Peyer's patch (tissue), 4 donors: ENCODE measurements at regions not wholly inside any gene's neighbourhood (a gene's known extent, or its start where the extent isn't known, plus 50 kb on each side); places are given as distances from the start of the nearest gene placed in this dataset.

Source experiments
- POLR2A ChIP-seq, 2 donors: fragments of 450-650 bp; IDR thresholded peaks; one replicate each; pipeline ENCODE4 v1.5.1; 2017; ENCODE audit warnings: antibody characterized with exemption in 2 of 2, mild to moderate bottlenecking in 2 of 2, moderate library complexity in 2 of 2
- TF ChIP-seq, protein P1 (sequence below), 6 experiments: fragments of 450-650 bp in 4 of 6; fragments of 200-600 bp in 2 of 6; sonication (generic) in 1 of 6; IDR thresholded peaks; one replicate each; pipeline ENCODE4 v1.5.1; 2017 to 2019; ENCODE audit warnings: antibody characterized with exemption in 6 of 6, mild to moderate bottlenecking in 3 of 6, moderate library complexity in 1 of 6

DNA sequence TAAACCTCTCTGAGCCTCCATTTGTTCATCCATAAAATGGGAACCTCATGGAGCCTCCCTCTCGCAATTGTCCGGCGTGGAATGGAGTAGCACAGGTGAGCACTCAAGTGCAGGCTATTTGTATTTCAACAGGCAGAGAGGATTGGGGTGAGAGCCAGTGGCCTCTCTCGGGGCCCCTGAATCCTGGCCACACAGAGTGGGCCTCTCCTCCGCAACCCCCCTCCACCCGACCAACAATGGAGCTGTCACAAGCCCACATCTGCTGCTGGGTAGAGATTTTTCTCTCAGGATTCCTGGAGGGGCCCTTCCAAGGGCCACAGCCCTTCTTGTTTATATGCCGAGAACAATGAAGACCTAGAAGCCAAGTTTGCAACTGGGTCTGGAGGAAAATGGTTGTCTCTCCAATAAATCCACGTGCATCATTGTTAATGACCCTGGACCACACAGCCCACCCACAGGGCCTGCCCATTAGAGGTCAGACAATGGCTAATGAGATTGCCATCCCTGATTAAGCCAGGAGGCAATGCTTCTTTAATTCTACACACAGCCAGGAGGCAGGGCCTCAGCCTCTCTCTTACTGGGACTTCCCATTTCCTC, 233.0 kb downstream of the ANKRD60 start:
- no peak for TF ChIP-seq POLR2A (IDR thresholded peaks at IDR 0.05)
- TF ChIP-seq, protein P1, sequence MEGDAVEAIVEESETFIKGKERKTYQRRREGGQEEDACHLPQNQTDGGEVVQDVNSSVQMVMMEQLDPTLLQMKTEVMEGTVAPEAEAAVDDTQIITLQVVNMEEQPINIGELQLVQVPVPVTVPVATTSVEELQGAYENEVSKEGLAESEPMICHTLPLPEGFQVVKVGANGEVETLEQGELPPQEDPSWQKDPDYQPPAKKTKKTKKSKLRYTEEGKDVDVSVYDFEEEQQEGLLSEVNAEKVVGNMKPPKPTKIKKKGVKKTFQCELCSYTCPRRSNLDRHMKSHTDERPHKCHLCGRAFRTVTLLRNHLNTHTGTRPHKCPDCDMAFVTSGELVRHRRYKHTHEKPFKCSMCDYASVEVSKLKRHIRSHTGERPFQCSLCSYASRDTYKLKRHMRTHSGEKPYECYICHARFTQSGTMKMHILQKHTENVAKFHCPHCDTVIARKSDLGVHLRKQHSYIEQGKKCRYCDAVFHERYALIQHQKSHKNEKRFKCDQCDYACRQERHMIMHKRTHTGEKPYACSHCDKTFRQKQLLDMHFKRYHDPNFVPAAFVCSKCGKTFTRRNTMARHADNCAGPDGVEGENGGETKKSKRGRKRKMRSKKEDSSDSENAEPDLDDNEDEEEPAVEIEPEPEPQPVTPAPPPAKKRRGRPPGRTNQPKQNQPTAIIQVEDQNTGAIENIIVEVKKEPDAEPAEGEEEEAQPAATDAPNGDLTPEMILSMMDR (IDR thresholded peaks at IDR 0.05): no peak
